ENCODE measurements at regions not wholly inside any gene's neighbourhood (a gene's known extent, or its start where the extent isn't known, plus 50 kb on each side); places are given as distances from the start of the nearest gene placed in this dataset.

GRCh38 chr2:67854103-67854743 is 208.6 kb downstream of the C1D start:
- H3K36me3 ChIP-seq (ENCODE audit: control insufficient read depth, insufficient read depth, low read length, severe bottlenecking), result no peaks in the 10 kb centered on the region
- H3K9ac ChIP-seq (ENCODE audit: low read length), result no peak overlapping the region

GRCh38 chr2:67854798-67855197 is 208.0 kb downstream of the C1D start:
- peaks cover 4% of the 10 kb centered on the region for H3K4me1 ChIP-seq (ENCODE audit: control insufficient read depth, insufficient read depth, low read length)
- no peak for DNase-seq (ENCODE audit: low read depth)
- no peaks in the 10 kb centered on the region for H3K9me3 ChIP-seq (ENCODE audit: control insufficient read depth, low read length)
- no peak overlapping the region for H3K9ac ChIP-seq (ENCODE audit: low read length)
- H3K27me3 ChIP-seq (replicated peaks; ENCODE audit: control insufficient read depth, insufficient read depth, low read length), result no peaks in the 10 kb centered on the region
- H3K36me3 ChIP-seq (ENCODE audit: control insufficient read depth, insufficient read depth, low read length, severe bottlenecking), result no peaks in the 10 kb centered on the region
- H3K4me3 ChIP-seq (ENCODE audit: low read length), result no peak overlapping the region

More at GRCh38 chr2:67854103-67854743, 208.6 kb downstream of the C1D start:
- peaks cover 4% of the 10 kb centered on the region for H3K4me1 ChIP-seq (ENCODE audit: control insufficient read depth, insufficient read depth, low read length)
- no peak overlapping the region for H3K4me3 ChIP-seq (ENCODE audit: low read length)
- no peak for DNase-seq (ENCODE audit: low read depth)
- H3K27me3 ChIP-seq (replicated peaks; ENCODE audit: control insufficient read depth, insufficient read depth, low read length), result no peaks in the 10 kb centered on the region
- no peaks in the 10 kb centered on the region for H3K9me3 ChIP-seq (ENCODE audit: control insufficient read depth, low read length)

- DNase-seq (ENCODE audit: low read depth), result no peak
- no peak overlapping the region for H3K4me3 ChIP-seq (ENCODE audit: low read length)
- no peaks in the 10 kb centered on the region for H3K36me3 ChIP-seq (ENCODE audit: control insufficient read depth, insufficient read depth, low read length, severe bottlenecking)
- H3K9me3 ChIP-seq (ENCODE audit: control insufficient read depth, low read length), result no peaks in the 10 kb centered on the region
- peaks cover 4% of the 10 kb centered on the region for H3K4me1 ChIP-seq (ENCODE audit: control insufficient read depth, insufficient read depth, low read length)
- no peaks in the 10 kb centered on the region for H3K27me3 ChIP-seq (replicated peaks; ENCODE audit: control insufficient read depth, insufficient read depth, low read length)
- no peak overlapping the region for H3K9ac ChIP-seq (ENCODE audit: low read length)
Observed at GRCh38 chr2:67856866-67857265, 205.9 kb downstream of the C1D start.

GRCh38 chr2:67857836-67858235 is 205.0 kb downstream of the C1D start:
- Histone ChIP-seq H3K4me1 (ENCODE audit: control insufficient read depth, insufficient read depth, low read length) (peaks cover 4% of the 10 kb centered on the region), H3K36me3 (ENCODE audit: control insufficient read depth, insufficient read depth, low read length, severe bottlenecking) (no peaks in the 10 kb centered on the region), H3K9me3 (ENCODE audit: control insufficient read depth, low read length) (no peaks in the 10 kb centered on the region), H3K9ac (ENCODE audit: low read length) (no peak overlapping the region), H3K4me3 (ENCODE audit: low read length) (no peak overlapping the region), H3K27me3 (replicated peaks; ENCODE audit: control insufficient read depth, insufficient read depth, low read length) (no peaks in the 10 kb centered on the region)
- no peak for DNase-seq (ENCODE audit: low read depth)

- Histone ChIP-seq H3K4me1 (ENCODE audit: control insufficient read depth, insufficient read depth, low read length) (peaks cover 4% of the 10 kb centered on the region), H3K27me3 (replicated peaks; ENCODE audit: control insufficient read depth, insufficient read depth, low read length) (no peaks in the 10 kb centered on the region), H3K36me3 (ENCODE audit: control insufficient read depth, insufficient read depth, low read length, severe bottlenecking) (no peaks in the 10 kb centered on the region), H3K4me3 (ENCODE audit: low read length) (no peak overlapping the region), H3K9me3 (ENCODE audit: control insufficient read depth, low read length) (no peaks in the 10 kb centered on the region), H3K9ac (ENCODE audit: low read length) (no peak overlapping the region)
- no peak for DNase-seq (ENCODE audit: low read depth)
Observed at GRCh38 chr2:67858886-67859285, 203.9 kb downstream of the C1D start.

- Histone ChIP-seq H3K36me3 (ENCODE audit: control insufficient read depth, insufficient read depth, low read length, severe bottlenecking) (no peaks in the 10 kb centered on the region), H3K4me3 (ENCODE audit: low read length) (no peak overlapping the region), H3K27me3 (replicated peaks; ENCODE audit: control insufficient read depth, insufficient read depth, low read length) (no peaks in the 10 kb centered on the region), H3K9ac (ENCODE audit: low read length) (no peak overlapping the region), H3K9me3 (ENCODE audit: control insufficient read depth, low read length) (no peaks in the 10 kb centered on the region), H3K4me1 (ENCODE audit: control insufficient read depth, insufficient read depth, low read length) (peaks cover 12% of the 10 kb centered on the region)
- no peak for DNase-seq (ENCODE audit: low read depth)
Observed at GRCh38 chr2:67865917-67866316, 196.9 kb downstream of the C1D start.

GRCh38 chr2:67867735-67868134 is 195.1 kb downstream of the C1D start:
- Histone ChIP-seq H3K9ac (ENCODE audit: low read length) (no peak overlapping the region), H3K9me3 (ENCODE audit: control insufficient read depth, low read length) (no peaks in the 10 kb centered on the region), H3K4me1 (ENCODE audit: control insufficient read depth, insufficient read depth, low read length) (peaks cover 29% of the 10 kb centered on the region), H3K4me3 (ENCODE audit: low read length) (no peak overlapping the region), H3K36me3 (ENCODE audit: control insufficient read depth, insufficient read depth, low read length, severe bottlenecking) (no peaks in the 10 kb centered on the region), H3K27me3 (replicated peaks; ENCODE audit: control insufficient read depth, insufficient read depth, low read length) (no peaks in the 10 kb centered on the region)
- DNase-seq (ENCODE audit: low read depth), result peak; percentile 36

- Histone ChIP-seq H3K36me3 (ENCODE audit: control insufficient read depth, insufficient read depth, low read length, severe bottlenecking) (no peaks in the 10 kb centered on the region), H3K9ac (ENCODE audit: low read length) (peak overlapping the region; percentile 11), H3K4me1 (ENCODE audit: control insufficient read depth, insufficient read depth, low read length) (peaks cover 30% of the 10 kb centered on the region), H3K4me3 (ENCODE audit: low read length) (no peak overlapping the region), H3K9me3 (ENCODE audit: control insufficient read depth, low read length) (no peaks in the 10 kb centered on the region), H3K27me3 (replicated peaks; ENCODE audit: control insufficient read depth, insufficient read depth, low read length) (no peaks in the 10 kb centered on the region)
- peak; percentile 53 for DNase-seq (ENCODE audit: low read depth)
Observed at GRCh38 chr2:67871686-67872412, 191.0 kb downstream of the C1D start.

GRCh38 chr2:67872481-67872880 is 190.3 kb downstream of the C1D start:
- Histone ChIP-seq H3K9ac (ENCODE audit: low read length) (no peak overlapping the region), H3K4me3 (ENCODE audit: low read length) (no peak overlapping the region), H3K4me1 (ENCODE audit: control insufficient read depth, insufficient read depth, low read length) (peaks cover 30% of the 10 kb centered on the region), H3K27me3 (replicated peaks; ENCODE audit: control insufficient read depth, insufficient read depth, low read length) (no peaks in the 10 kb centered on the region), H3K9me3 (ENCODE audit: control insufficient read depth, low read length) (no peaks in the 10 kb centered on the region), H3K36me3 (ENCODE audit: control insufficient read depth, insufficient read depth, low read length, severe bottlenecking) (no peaks in the 10 kb centered on the region)
- no peak for DNase-seq (ENCODE audit: low read depth)

- H3K27me3 ChIP-seq (replicated peaks; ENCODE audit: control insufficient read depth, insufficient read depth, low read length), result no peaks in the 10 kb centered on the region
- no peaks in the 10 kb centered on the region for H3K36me3 ChIP-seq (ENCODE audit: control insufficient read depth, insufficient read depth, low read length, severe bottlenecking)
- peaks cover 21% of the 10 kb centered on the region for H3K4me1 ChIP-seq (ENCODE audit: control insufficient read depth, insufficient read depth, low read length)
- no peaks in the 10 kb centered on the region for H3K9me3 ChIP-seq (ENCODE audit: control insufficient read depth, low read length)
- H3K4me3 ChIP-seq (ENCODE audit: low read length), result no peak overlapping the region
- DNase-seq (ENCODE audit: low read depth), result no peak
- H3K9ac ChIP-seq (ENCODE audit: low read length), result no peak overlapping the region
Observed at GRCh38 chr2:67873916-67874315, 188.9 kb downstream of the C1D start.

GRCh38 chr2:67876176-67876575 is 186.6 kb downstream of the C1D start:
- DNase-seq (ENCODE audit: low read depth), result no peak
- no peak overlapping the region for H3K4me3 ChIP-seq (ENCODE audit: low read length)

More at GRCh38 chr2:67876176-67876575, 186.6 kb downstream of the C1D start:
- no peaks in the 10 kb centered on the region for H3K36me3 ChIP-seq (ENCODE audit: control insufficient read depth, insufficient read depth, low read length, severe bottlenecking)
- H3K9ac ChIP-seq (ENCODE audit: low read length), result no peak overlapping the region
- H3K9me3 ChIP-seq (ENCODE audit: control insufficient read depth, low read length), result no peaks in the 10 kb centered on the region
- H3K27me3 ChIP-seq (replicated peaks; ENCODE audit: control insufficient read depth, insufficient read depth, low read length), result no peaks in the 10 kb centered on the region
- peaks cover 26% of the 10 kb centered on the region for H3K4me1 ChIP-seq (ENCODE audit: control insufficient read depth, insufficient read depth, low read length)

Measured in adipocyte (in vitro differentiated cells).